Vagina (tissue), 2 donors: ENCODE measurements at regions not wholly inside any gene's neighbourhood (a gene's known extent, or its start where the extent isn't known, plus 50 kb on each side); places are given as distances from the start of the nearest gene placed in this dataset.

Source experiments
- DNase-seq, 2 donors: peaks; one replicate each; pipeline ENCODE4 v3.0.0-alpha.2; 2017; ENCODE audit errors: extremely low spot score in 2 of 2
- H3K27ac ChIP-seq: fragments of 200-600 bp; sonication (generic); one replicate; pipeline ENCODE4 v1.5.1; 2019
- H3K27me3 ChIP-seq: fragments of 200-600 bp; sonication (generic); one replicate; pipeline ENCODE4 v1.5.1; 2019
- H3K36me3 ChIP-seq, 2 donors: fragments of 200-600 bp; sonication (generic); one replicate each; pipeline ENCODE4 v1.5.1; 2017 to 2019
- H3K4me1 ChIP-seq: fragments of 200-600 bp; sonication (generic); one replicate; pipeline ENCODE4 v1.5.1; 2019
- H3K4me3 ChIP-seq, 2 donors: fragments of 200-600 bp; sonication (generic); 1 replicate in 1 of 2; 2 replicates in 1 of 2; pipeline ENCODE4 v1.5.1; 2016 to 2019
- H3K9me3 ChIP-seq: fragments of 200-600 bp; sonication (generic); one replicate; pipeline ENCODE4 v1.5.1; 2019
- CTCF ChIP-seq, 3 experiments: fragments of 450-650 bp in 2 of 3; fragments of 200-600 bp in 1 of 3; sonication (generic) in 1 of 3; IDR thresholded peaks; one replicate each; pipeline ENCODE4 v1.5.1; 2017 to 2019; ENCODE audit warnings: antibody characterized with exemption in 3 of 3, mild to moderate bottlenecking in 2 of 3, moderate library complexity in 2 of 3
- POLR2A ChIP-seq, 2 donors: fragments of 450-650 bp; IDR thresholded peaks; one replicate each; pipeline ENCODE4 v1.6.1; 2017; ENCODE audit warnings: antibody characterized with exemption in 2 of 2, mild to moderate bottlenecking in 2 of 2, moderate library complexity in 2 of 2
- POLR2AphosphoS5 ChIP-seq, 2 donors: sonication (generic); formaldehyde crosslinking; IDR thresholded peaks; one replicate each; pipeline ENCODE4 v1.9.0; 2017; ENCODE audit warnings: antibody characterized with exemption in 2 of 2, mild to moderate bottlenecking in 2 of 2, low read depth in 1 of 2; ENCODE audit not compliant: insufficient read depth in 1 of 2
- intact Hi-C: fragments of 100-400 bp; cut with DNase I; formaldehyde crosslinking; loops from one replicate; pipeline ENCODE4 v1.15.1; 2023

- Histone ChIP-seq H3K27me3 (no peaks in the 10 kb centered on the region), H3K4me3 (no peak overlapping the region), H3K36me3 (no peaks in the 10 kb centered on the region), H3K27ac (no peak overlapping the region), H3K9me3 (no peaks in the 10 kb centered on the region), H3K4me1 (no peaks in the 10 kb centered on the region)
- no peak for DNase-seq
- intact Hi-C loops, result no loop called here
- TF ChIP-seq POLR2A (IDR thresholded peaks at IDR 0.05), result no peak
These were observed 371.6 kb downstream of the RPRM start for GRCh38 chr2:153106802-153107477.

- Histone ChIP-seq H3K9me3 (no peaks in the 10 kb centered on the region), H3K27me3 (no peaks in the 10 kb centered on the region), H3K4me3 (no peak overlapping the region), H3K27ac (no peak overlapping the region), H3K36me3 (no peaks in the 10 kb centered on the region), H3K4me1 (no peaks in the 10 kb centered on the region)
- TF ChIP-seq CTCF (IDR thresholded peaks at IDR 0.05) (no peak), POLR2AphosphoS5 (IDR thresholded peaks at IDR 0.05; ENCODE audit: insufficient read depth in 1 of 2, low read depth in 1 of 2) (no peak), POLR2A (IDR thresholded peaks at IDR 0.05) (no peak)
- intact Hi-C loops, result no loop called here
- DNase-seq, result no peak
These were observed 372.6 kb downstream of the RPRM start for GRCh38 chr2:153105829-153106578.

GRCh38 chr2:153101187-153101586, 377.4 kb downstream of the RPRM start:
- H3K27ac ChIP-seq, result no peak overlapping the region

GRCh38 chr2:153100151-153100550, 378.4 kb downstream of the RPRM start:
- Histone ChIP-seq H3K27ac (no peak overlapping the region), H3K4me1 (no peaks in the 10 kb centered on the region), H3K27me3 (no peaks in the 10 kb centered on the region), H3K9me3 (no peaks in the 10 kb centered on the region), H3K36me3 (no peaks in the 10 kb centered on the region), H3K4me3 (no peak overlapping the region)
- no peak for DNase-seq
- intact Hi-C loops, result no loop called here
- TF ChIP-seq CTCF (IDR thresholded peaks at IDR 0.05) (no peak), POLR2A (IDR thresholded peaks at IDR 0.05) (no peak), POLR2AphosphoS5 (IDR thresholded peaks at IDR 0.05; ENCODE audit: insufficient read depth in 1 of 2, low read depth in 1 of 2) (no peak)

More at GRCh38 chr2:153101187-153101586, 377.4 kb downstream of the RPRM start:
- H3K36me3 ChIP-seq, result no peaks in the 10 kb centered on the region
- DNase-seq, result no peak
- no peak overlapping the region for H3K4me3 ChIP-seq
- H3K4me1 ChIP-seq, result no peaks in the 10 kb centered on the region
- intact Hi-C loops, result no loop called here
- no peak for TF ChIP-seq CTCF (IDR thresholded peaks at IDR 0.05)
- no peak for TF ChIP-seq POLR2A (IDR thresholded peaks at IDR 0.05)
- H3K27me3 ChIP-seq, result no peaks in the 10 kb centered on the region
- no peaks in the 10 kb centered on the region for H3K9me3 ChIP-seq

- no peak for DNase-seq
- Histone ChIP-seq H3K9me3 (no peaks in the 10 kb centered on the region), H3K4me3 (no peak overlapping the region), H3K36me3 (no peaks in the 10 kb centered on the region), H3K4me1 (no peaks in the 10 kb centered on the region), H3K27me3 (no peaks in the 10 kb centered on the region), H3K27ac (no peak overlapping the region)
- TF ChIP-seq POLR2AphosphoS5 (IDR thresholded peaks at IDR 0.05; ENCODE audit: insufficient read depth in 1 of 2, low read depth in 1 of 2), result no peak
- TF ChIP-seq CTCF (IDR thresholded peaks at IDR 0.05), result no peak
- no peak for TF ChIP-seq POLR2A (IDR thresholded peaks at IDR 0.05)
- intact Hi-C loops, result no loop called here
These were observed 379.7 kb downstream of the ARL6IP6 start for GRCh38 chr2:153098073-153098472.
